ENCODE measurements at regions not wholly inside any gene's neighbourhood (a gene's known extent, or its start where the extent isn't known, plus 50 kb on each side); places are given as distances from the start of the nearest gene placed in this dataset.

GRCh38 chr15:95370291-95370690 is 960.2 kb upstream of the NR2F2 start:
- DNase-seq (ENCODE audit: low read depth) = no peak

GRCh38 chr15:95371664-95372063 is 958.8 kb upstream of the NR2F2 start:
- DNase-seq (ENCODE audit: low read depth) = no peak

- DNase-seq (ENCODE audit: low read depth) = no peak
Observed at GRCh38 chr15:95375281-95375680, 955.2 kb upstream of the NR2F2 start.

- no peak for DNase-seq (ENCODE audit: low read depth)
Observed at GRCh38 chr15:95377258-95377852, 953.1 kb upstream of the NR2F2 start.

GRCh38 chr15:95394186-95395067 is 936.1 kb upstream of the NR2F2 start:
- DNase-seq (ENCODE audit: low read depth) = no peak

- no peak for DNase-seq (ENCODE audit: low read depth)
Observed at GRCh38 chr15:95400428-95400827, 930.1 kb upstream of the NR2F2 start.

- DNase-seq (ENCODE audit: low read depth) = no peak
Observed at GRCh38 chr15:95401587-95401986, 928.9 kb upstream of the NR2F2 start.

- DNase-seq (ENCODE audit: low read depth) = no peak
Observed at GRCh38 chr15:95405447-95405846, 925.1 kb upstream of the NR2F2 start.

GRCh38 chr15:95407534-95407933 is 923.0 kb upstream of the NR2F2 start:
- DNase-seq (ENCODE audit: low read depth) = no peak

GRCh38 chr15:95409211-95409610 is 921.3 kb upstream of the NR2F2 start:
- no peak for DNase-seq (ENCODE audit: low read depth)

- DNase-seq (ENCODE audit: low read depth) = no peak
Observed at GRCh38 chr15:95409626-95410310, 920.7 kb upstream of the NR2F2 start.

GRCh38 chr15:95410757-95411156 is 919.7 kb upstream of the NR2F2 start:
- no peak for DNase-seq (ENCODE audit: low read depth)

- DNase-seq (ENCODE audit: low read depth) = no peak
Observed at GRCh38 chr15:95416576-95416975, 913.9 kb upstream of the NR2F2 start.

GRCh38 chr15:95417761-95418160 is 912.7 kb upstream of the NR2F2 start:
- no peak for DNase-seq (ENCODE audit: low read depth)

- DNase-seq (ENCODE audit: low read depth) = no peak
Observed at GRCh38 chr15:95422255-95422654, 908.2 kb upstream of the NR2F2 start.

GRCh38 chr15:95425859-95426258 is 904.6 kb upstream of the NR2F2 start:
- DNase-seq (ENCODE audit: low read depth) = no peak

- no peak for DNase-seq (ENCODE audit: low read depth)
Observed at GRCh38 chr15:95429345-95429744, 901.2 kb upstream of the NR2F2 start.

GRCh38 chr15:95431518-95431917 is 899.0 kb upstream of the NR2F2 start:
- no peak for DNase-seq (ENCODE audit: low read depth)

GRCh38 chr15:95432878-95433405 is 897.6 kb upstream of the NR2F2 start:
- DNase-seq (ENCODE audit: low read depth) = no peak

GRCh38 chr15:95439922-95440376 is 890.6 kb upstream of the NR2F2 start:
- DNase-seq (ENCODE audit: low read depth) = no peak

- no peak for DNase-seq (ENCODE audit: low read depth)
Observed at GRCh38 chr15:95440712-95441111, 889.8 kb upstream of the NR2F2 start.

- DNase-seq (ENCODE audit: low read depth) = no peak
Observed at GRCh38 chr15:95442107-95442719, 888.3 kb upstream of the NR2F2 start.
